ENCODE measurements at regions not wholly inside any gene's neighbourhood (a gene's known extent, or its start where the extent isn't known, plus 50 kb on each side); places are given as distances from the start of the nearest gene placed in this dataset.
"Not testable (repeated sequence)": the region's sequence is repeated elsewhere in the genome, so short reads cannot be mapped to it uniquely, and the experiment has no call there.

- ATAC-seq; DNase-seq; H3K9me3 ChIP-seq; H3K27me3 ChIP-seq (ENCODE audit: insufficient read depth in 3 of 3, low read length in 2 of 3); H3K36me3 ChIP-seq (ENCODE audit: insufficient read depth in 1 of 2, low read depth in 1 of 2); H3K4me1 ChIP-seq; intact Hi-C loops (cut with DNase I); H3K27ac ChIP-seq; H3K4me3 ChIP-seq: not testable (repeated sequence)
- 92% methylated on average over 14 of the region's 41 CpGs; no CpG with 5 or more reads in 2 of the 3 donors for WGBS, 3 donors
These were observed 123.6 kb upstream of the RHOU start for GRCh38 chr1:228611707-228612106.

GRCh38 chr1:228622002-228622716 lies 113.1 kb upstream of the RHOU start:
- H3K9me3 ChIP-seq; ATAC-seq; H3K4me3 ChIP-seq; H3K27ac ChIP-seq; H3K4me1 ChIP-seq; H3K27me3 ChIP-seq (ENCODE audit: insufficient read depth in 3 of 3, low read length in 2 of 3); H3K36me3 ChIP-seq (ENCODE audit: insufficient read depth in 1 of 2, low read depth in 1 of 2); intact Hi-C loops (cut with DNase I): not testable (repeated sequence)
- WGBS, 3 donors, result 92% methylated on average over 20 of the region's 52 CpGs; no CpG with 5 or more reads in 2 of the 3 donors
- DNase-seq, result peak; percentile 31 to 48

- intact Hi-C loops (cut with DNase I); DNase-seq; H3K9me3 ChIP-seq; H3K27ac ChIP-seq; H3K4me1 ChIP-seq; H3K36me3 ChIP-seq (ENCODE audit: insufficient read depth in 1 of 2, low read depth in 1 of 2); ATAC-seq; H3K4me3 ChIP-seq; H3K27me3 ChIP-seq (ENCODE audit: insufficient read depth in 3 of 3, low read length in 2 of 3): not testable (repeated sequence)
- WGBS, 3 donors, result 97% methylated on average over 19 of the region's 30 CpGs; no CpG with 5 or more reads in 2 of the 3 donors
These were observed 108.8 kb upstream of the RHOU start for GRCh38 chr1:228626481-228626880.

GRCh38 chr1:228632858-228633257 lies 102.4 kb upstream of the RHOU start:
- peak in 1 of 2 donors; percentile 19 for DNase-seq
- 84% methylated on average over 15 of the region's 42 CpGs; no CpG with 5 or more reads in 2 of the 3 donors for WGBS, 3 donors
- H3K36me3 ChIP-seq (ENCODE audit: insufficient read depth in 1 of 2, low read depth in 1 of 2); H3K27me3 ChIP-seq (ENCODE audit: insufficient read depth in 3 of 3, low read length in 2 of 3); H3K4me3 ChIP-seq; H3K27ac ChIP-seq; H3K4me1 ChIP-seq; ATAC-seq; H3K9me3 ChIP-seq; intact Hi-C loops (cut with DNase I): not testable (repeated sequence)

GRCh38 chr1:228635304-228635703 lies 100.0 kb upstream of the RHOU start:
- 39 to 57% (median 44%) methylated on average over 31 to 40 of the region's 40 CpGs for WGBS, 3 donors
- H3K27ac ChIP-seq; H3K27me3 ChIP-seq (ENCODE audit: insufficient read depth in 3 of 3, low read length in 2 of 3); intact Hi-C loops (cut with DNase I); H3K4me1 ChIP-seq; ATAC-seq; H3K9me3 ChIP-seq; H3K36me3 ChIP-seq (ENCODE audit: insufficient read depth in 1 of 2, low read depth in 1 of 2): not testable (repeated sequence)
- peak overlapping the region; percentile 58 for H3K4me3 ChIP-seq
- peak; percentile 66 to 78 for DNase-seq

GRCh38 chr1:228637529-228637928 lies 97.8 kb upstream of the RHOU start:
- H3K27ac ChIP-seq; H3K9me3 ChIP-seq; H3K36me3 ChIP-seq (ENCODE audit: insufficient read depth in 1 of 2, low read depth in 1 of 2); intact Hi-C loops (cut with DNase I); H3K4me3 ChIP-seq; H3K27me3 ChIP-seq (ENCODE audit: insufficient read depth in 3 of 3, low read length in 2 of 3); ATAC-seq; H3K4me1 ChIP-seq: not testable (repeated sequence)
- 11% methylated on average over 13 of the region's 39 CpGs; no CpG with 5 or more reads in 2 of the 3 donors for WGBS, 3 donors
- peak in 1 of 2 donors; percentile 16 for DNase-seq

- no peaks in the 10 kb centered on the region for H3K36me3 ChIP-seq (ENCODE audit: insufficient read depth in 1 of 2, low read depth in 1 of 2)
- peaks cover 15% of the 10 kb centered on the region for H3K4me1 ChIP-seq
- H3K27me3 ChIP-seq (ENCODE audit: insufficient read depth in 3 of 3, low read length in 2 of 3), result peaks cover under 1 to 54% (median 38%) of the 10 kb centered on the region in 3 donors
- H3K4me3 ChIP-seq, result peak overlapping the region; percentile 60
- intact Hi-C loops (cut with DNase I), result no loop called here
- DNase-seq (no peak), ATAC-seq (peak; percentile 44 to 67 (median 56))
- no peaks in the 10 kb centered on the region for H3K9me3 ChIP-seq
- no peak overlapping the region for H3K27ac ChIP-seq
- 1 to 4% (median 1%) methylated on average over 47 to 49 of the region's 49 CpGs for WGBS, 3 donors
- TF ChIP-seq CTCF (IDR thresholded peaks at IDR 0.05), result no peak
These were observed 88.4 kb upstream of the RHOU start for GRCh38 chr1:228646717-228647522.

Data from psoas muscle (tissue), 7 donors.